NK-92 treated with Interleukin-12 subunit alpha and Interleukin-12 subunit beta, amount 100 ng/mL, for 24 hours (cell line): ENCODE measurements at regions not wholly inside any gene's neighbourhood (a gene's known extent, or its start where the extent isn't known, plus 50 kb on each side); places are given as distances from the start of the nearest gene placed in this dataset.
"Not testable (repeated sequence)": the region's sequence is repeated elsewhere in the genome, so short reads cannot be mapped to it uniquely, and the experiment has no call there.

ENCODE experiments used
- DNase-seq: peaks from one replicate; lab custom pipeline; 2025; lab: John Stamatoyannopoulos, UW

DNA sequence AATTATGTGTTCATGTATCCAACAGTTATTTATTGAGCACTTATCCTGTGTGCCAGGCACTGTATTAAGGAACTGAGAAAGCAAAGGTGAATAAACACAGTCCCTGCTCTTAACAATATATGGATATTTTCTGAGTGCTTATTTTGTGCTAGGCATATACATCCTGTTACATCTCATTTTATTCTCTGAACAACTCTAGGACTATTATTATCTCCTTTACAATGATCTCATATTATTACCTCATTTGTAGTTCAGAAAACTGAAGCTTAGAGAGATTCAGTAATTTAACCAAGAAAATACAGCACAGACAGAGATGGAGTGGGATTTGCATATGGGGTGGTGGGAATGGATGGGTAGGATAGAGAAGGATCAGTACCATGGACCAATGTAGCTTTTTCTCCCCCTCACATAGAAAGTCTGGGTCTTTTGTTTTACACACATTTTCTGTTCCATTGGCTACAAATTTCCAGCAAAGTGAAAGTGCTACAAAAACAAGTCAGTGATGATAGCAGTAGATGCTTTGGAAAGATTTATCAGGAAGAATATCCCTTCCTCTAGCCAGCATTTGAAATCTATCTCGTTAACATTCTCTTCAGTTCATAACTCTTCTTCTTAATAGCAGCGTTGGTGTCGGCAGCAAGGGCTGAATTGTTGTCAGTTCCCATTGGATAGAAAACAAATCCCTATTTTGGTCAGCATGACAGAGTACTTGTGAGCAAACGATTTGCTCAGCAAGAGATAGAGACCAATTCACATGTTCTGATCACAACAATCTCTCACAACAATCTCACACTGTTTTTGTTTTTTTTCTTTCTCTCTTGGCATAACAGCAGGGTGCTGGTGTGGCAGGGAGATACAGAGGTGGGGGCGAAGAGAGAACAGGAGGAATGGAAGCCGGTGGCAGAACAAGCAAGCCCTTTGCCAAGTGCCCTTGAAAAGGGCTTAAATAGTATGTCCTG is 102.2 kb upstream of the KCTD1 start:
- no peak for DNase-seq

DNA sequence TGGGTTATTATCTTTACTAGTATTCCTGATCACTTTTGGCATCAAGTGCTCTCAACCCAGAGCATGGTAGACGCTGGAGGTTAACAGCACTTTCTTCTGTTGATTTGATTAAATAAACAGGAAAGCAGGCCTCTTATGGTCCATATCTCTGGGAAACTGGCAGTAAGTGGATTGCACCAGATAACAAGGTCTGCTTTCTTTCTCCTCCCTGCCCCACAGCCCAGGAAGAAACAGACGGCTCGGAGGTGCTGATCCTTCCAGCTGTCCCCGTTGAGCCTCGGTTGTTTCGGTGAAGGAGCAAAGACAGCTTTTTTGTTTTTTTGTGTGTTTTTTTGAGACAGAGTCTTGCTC is 100.8 kb upstream of the KCTD1 start:
- DNase-seq: no peak

GRCh38 chr18:26648509-26649192 is 100.3 kb upstream of the KCTD1 start:
- DNase-seq: no peak

- DNase-seq: no peak
These were observed 98.5 kb upstream of the KCTD1 start for GRCh38 chr18:26646901-26647300.

DNA sequence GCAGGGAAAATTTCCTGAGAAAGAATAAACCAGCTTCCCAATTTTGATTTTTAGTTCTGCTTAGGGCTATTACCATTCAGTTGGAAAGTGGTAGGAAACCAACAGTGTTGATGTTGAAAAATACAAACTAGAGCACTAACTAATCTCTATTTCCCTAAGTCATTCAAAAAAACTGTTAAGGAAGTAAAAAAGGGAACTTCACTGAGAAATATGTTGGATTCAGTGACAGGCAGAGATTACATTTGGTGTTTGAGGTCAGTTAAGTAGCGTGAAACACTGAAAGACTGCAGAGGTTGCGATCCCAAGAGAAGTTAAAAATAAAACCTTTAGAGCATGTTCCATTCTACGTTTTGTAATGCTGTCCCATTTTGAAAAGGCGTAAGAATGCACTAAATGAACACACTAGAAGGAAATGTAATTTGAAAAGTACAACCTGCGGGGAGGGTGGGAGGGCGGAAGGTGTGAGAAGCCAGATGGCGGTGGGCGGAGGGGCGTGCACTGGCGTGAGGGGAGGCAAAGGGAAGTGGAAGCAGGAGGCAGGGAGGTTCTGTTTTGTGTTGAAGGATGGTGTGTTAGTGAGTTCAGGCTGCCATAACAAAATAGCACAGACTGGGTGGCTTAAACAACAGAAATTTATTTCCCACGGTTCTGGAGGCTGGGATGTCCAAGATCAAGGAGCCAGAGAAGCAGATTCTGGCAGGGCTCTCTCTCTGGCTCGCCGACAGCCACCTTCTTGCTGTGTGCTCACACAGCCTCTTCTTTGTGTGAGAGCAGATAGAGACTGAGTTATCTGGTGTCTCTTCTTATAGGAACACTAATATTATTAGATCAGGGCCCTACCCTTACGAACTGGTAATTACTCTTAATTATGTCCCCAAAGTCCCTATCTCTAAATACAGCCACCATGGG is 94.3 kb upstream of the KCTD1 start:
- no peak for DNase-seq

GRCh38 chr18:26640541-26640940 is 92.2 kb upstream of the KCTD1 start:
- DNase-seq: no peak

GRCh38 chr18:26639149-26639548 is 90.8 kb upstream of the KCTD1 start:
- no peak for DNase-seq

GRCh38 chr18:26637983-26638382 is 89.6 kb upstream of the KCTD1 start:
- no peak for DNase-seq

DNA sequence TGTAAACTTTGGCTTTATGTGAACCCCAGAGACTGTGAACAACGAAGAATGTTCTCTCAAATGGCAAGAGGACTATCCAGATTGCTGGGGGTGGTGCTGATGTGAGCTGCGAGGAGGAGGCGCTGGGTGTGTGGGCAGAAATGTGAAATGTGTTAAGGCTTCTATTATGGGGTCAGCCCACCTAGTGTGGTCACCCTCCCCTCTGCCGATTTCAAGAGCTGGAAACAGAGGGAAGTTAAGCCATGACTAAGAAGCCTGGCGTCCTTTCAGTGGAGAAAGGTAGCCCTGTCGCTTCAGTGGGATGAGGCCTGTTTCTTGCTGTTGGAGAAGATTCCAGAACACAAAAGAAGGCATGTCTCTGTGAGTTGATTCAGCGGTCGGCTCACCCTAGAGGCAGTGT is 89.0 kb upstream of the KCTD1 start:
- DNase-seq: no peak

DNA sequence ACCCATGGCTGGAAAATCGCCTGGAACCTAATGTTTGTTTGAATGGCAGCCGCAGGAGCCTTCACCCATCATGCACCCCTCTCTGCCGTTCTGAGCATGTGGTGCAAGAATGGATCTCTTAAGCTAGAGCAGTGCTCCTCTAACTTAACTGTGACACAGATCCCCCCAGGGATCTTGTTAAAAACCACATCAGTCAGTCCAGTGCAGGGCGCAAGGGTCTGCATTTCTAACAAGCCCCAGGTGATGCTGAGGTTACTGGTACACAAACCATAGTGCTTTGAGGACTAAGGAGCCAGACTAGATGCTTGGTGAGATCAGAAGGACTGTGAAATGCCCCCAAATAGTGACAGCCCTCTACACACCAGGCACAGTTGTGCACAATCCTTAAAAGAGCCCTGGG is 87.1 kb upstream of the KCTD1 start:
- DNase-seq: no peak

DNA sequence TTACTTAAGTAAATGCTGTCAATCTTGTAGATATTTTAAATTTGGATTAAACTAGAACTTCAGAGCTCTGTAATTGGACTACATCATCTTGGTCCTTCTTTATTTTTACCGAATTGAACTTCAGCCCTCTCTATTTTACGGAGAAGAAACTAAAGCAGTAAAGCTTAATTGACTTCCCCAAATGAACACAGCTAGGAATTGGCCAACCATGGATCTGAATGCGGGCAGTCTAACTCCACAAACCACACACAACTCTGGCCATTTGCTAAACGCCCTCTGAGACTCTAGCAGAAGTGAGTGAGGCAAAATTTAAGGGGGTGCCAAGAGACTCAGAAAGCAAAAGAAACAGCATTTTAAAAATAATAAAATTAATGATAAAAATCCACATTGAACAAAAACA is 86.3 kb upstream of the KCTD1 start:
- no peak for DNase-seq

DNA sequence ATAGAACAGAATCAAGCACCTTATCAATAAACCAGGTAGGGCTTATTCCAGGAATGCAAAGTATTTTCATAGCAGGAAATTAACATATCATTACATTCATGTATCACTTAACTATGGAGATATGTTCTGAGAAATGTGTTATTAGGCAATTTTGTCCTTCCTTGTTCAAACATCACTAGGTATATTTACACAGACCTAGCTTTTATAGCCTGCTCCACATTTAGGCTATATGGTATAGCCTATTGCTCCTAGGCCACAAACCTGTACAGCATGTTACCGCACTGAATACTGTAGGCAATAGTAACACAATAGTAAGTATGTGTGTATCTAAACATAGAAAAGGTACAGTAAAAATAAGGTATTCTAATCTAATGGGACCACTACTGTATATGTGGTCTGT is 82.8 kb upstream of the KCTD1 start:
- DNase-seq: no peak

GRCh38 chr18:26630596-26630995 is 82.2 kb upstream of the KCTD1 start:
- DNase-seq: no peak

- DNase-seq: no peak
These were observed 79.7 kb upstream of the KCTD1 start for GRCh38 chr18:26628017-26628416.

- no peak for DNase-seq
These were observed 76.1 kb upstream of the KCTD1 start for GRCh38 chr18:26624443-26624842.

GRCh38 chr18:26623314-26623713 is 75.0 kb upstream of the KCTD1 start:
- not testable (repeated sequence) for DNase-seq

DNA sequence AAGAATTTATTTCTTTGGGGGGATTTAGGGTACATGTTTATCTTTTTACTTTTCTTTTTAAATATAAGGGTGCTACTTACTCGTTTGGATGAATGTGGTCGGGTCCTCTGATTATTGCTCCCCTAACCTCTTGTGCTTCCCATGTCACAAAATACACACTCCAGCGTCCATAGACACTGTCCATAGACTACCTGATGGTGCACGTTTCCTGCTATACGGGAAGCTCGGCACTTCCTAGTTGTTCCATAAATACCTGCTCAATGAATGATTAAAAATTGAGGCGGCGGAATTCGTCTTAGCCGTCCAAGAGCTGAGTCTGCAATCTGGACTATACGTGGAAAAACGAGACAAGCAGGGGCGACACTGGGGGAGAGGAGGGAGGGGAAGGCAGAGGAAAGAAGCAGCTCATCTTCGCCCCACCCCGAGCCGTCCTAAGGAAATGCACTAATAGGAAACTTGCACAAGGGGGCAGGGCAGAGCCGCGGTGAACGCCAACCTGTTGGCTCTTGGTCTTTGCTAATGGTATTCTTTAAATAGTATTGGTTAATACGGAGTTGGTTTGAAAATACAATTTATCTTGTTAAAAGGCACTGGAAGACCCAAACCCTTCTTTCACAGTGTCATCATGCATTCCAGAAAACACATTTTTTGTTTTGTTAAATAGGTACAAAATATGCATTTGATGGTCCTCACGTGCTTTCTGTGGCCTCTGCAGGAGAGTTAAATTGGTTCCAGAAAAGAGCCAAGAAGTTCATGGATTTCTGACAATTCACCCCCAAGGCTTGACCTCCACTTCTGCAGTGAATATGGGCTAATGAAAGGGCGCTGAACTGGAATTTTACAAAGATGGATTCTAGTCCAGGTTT is 73.0 kb upstream of the KCTD1 start:
- peak; percentile 2 for DNase-seq

GRCh38 chr18:26619350-26619749 is 71.0 kb upstream of the KCTD1 start:
- DNase-seq: no peak

DNA sequence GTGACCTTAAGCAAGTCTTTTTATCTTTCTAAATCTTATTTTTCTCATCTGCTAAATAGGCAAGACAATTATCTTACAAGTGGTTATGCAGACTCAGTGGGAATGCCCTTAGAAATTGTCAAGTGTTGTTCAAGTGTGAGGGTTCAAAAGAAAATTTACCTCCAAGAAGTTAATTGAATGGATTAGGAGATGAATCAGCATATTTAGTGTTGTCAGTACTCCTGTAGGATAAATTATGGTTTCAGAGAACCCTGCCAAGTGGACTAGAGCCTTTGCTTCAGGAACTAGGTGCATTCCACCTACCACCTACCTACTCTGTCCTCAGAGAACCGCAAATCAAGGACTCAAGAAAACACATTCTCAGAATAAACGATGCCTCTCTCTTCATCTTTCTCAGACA is 69.8 kb upstream of the KCTD1 start:
- no peak for DNase-seq

DNA sequence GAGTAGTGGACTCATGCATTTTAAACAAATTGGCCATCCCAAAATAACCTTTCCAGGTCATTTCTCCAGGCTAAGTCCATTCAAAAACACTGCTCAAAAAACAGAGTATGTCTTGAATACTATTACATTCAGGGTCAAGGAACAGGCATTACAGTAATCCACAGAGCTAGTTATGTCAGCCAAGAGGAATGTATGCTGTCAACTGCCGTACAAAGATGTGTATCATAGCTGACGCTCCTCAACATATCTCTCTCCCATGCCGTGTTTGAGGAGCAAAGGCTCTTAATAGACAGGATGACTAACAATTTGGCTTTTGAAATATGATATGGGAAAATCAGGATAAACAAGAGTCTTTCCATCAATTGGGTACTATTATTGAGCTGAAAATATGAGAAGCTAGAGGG is 68.8 kb upstream of the KCTD1 start:
- no peak for DNase-seq

DNA sequence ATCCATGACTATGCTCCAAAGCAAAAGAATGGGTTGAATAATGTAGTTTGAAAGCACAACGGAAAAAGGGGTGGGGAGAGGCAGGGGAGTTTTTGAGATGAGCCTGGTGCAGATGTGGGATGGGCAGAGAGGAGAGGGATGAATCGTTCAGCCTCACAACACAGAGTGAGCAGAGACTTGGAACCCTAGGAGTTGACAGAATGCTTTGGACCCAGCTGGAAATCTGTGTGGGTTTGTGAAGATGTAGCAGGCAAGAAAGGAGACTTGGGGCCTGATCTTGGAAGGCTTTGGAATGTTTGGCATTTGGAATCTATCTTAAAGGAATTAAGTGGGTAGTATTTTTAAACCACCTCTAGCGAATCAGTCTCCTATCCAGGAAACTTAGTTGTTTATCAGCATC is 66.0 kb upstream of the KCTD1 start:
- DNase-seq: no peak
